BLaER1 treated with 17β-estradiol and CSF1 and Interleukin-3, amounts not matched to agents 10 nM and 100 nM (cell line): ENCODE measurements at regions not wholly inside any gene's neighbourhood (a gene's known extent, or its start where the extent isn't known, plus 50 kb on each side); places are given as distances from the start of the nearest gene placed in this dataset.

Source experiments
- H3K27ac ChIP-seq, 11 experiments: shearing (Covaris generic); formaldehyde crosslinking; 2 replicates each; pipeline ENCODE4 v1.8.1; 2022
- H3K27me3 ChIP-seq, 11 experiments: shearing (Covaris generic); formaldehyde crosslinking; 2 replicates each; pipeline ENCODE4 v1.8.1; 2022
- H3K36me3 ChIP-seq, 11 experiments: shearing (Covaris generic); formaldehyde crosslinking; 2 replicates each; pipeline ENCODE4 v1.8.1; 2022
- H3K4me1 ChIP-seq, 10 experiments: shearing (Covaris generic); formaldehyde crosslinking; 2 replicates each; pipeline ENCODE4 v1.8.1; 2022
- H3K4me2 ChIP-seq, 11 experiments: shearing (Covaris generic); formaldehyde crosslinking; 2 replicates each; pipeline ENCODE4 v1.8.1; 2022
- H3K4me3 ChIP-seq, 10 experiments: shearing (Covaris generic); formaldehyde crosslinking; 2 replicates each; pipeline ENCODE4 v1.8.1; 2022
- H3K9ac ChIP-seq, 11 experiments: shearing (Covaris generic); formaldehyde crosslinking; 2 replicates each; pipeline ENCODE4 v1.8.1; 2022
- H3K9me3 ChIP-seq, 11 experiments: shearing (Covaris generic); formaldehyde crosslinking; replicated peaks in 1 of 11; 2 replicates each; pipeline ENCODE4 v1.8.1; 2022
- H4K20me1 ChIP-seq, 11 experiments: shearing (Covaris generic); formaldehyde crosslinking; 2 replicates each; pipeline ENCODE4 v1.8.1; 2022
- Cebpa-rat ChIP-seq, 11 experiments: shearing (Covaris generic); IDR thresholded peaks; 2 replicates each; pipeline ENCODE4 v1.8.1; 2022

- Histone ChIP-seq H3K4me2 (no peak overlapping the region), H3K9ac (no peak overlapping the region), H4K20me1 (no peaks in the 10 kb centered on the region), H3K4me1 (no peaks in the 10 kb centered on the region), H3K27me3 (no peaks in the 10 kb centered on the region), H3K4me3 (no peak overlapping the region), H3K36me3 (no peaks in the 10 kb centered on the region), H3K27ac (no peak overlapping the region), H3K9me3 (no peaks in the 10 kb centered on the region)
- TF ChIP-seq Cebpa-rat (IDR thresholded peaks at IDR 0.05) = no peak
Measured at GRCh38 chr13:69547780-69548179, 559.8 kb upstream of the ATXN8OS start.

- Histone ChIP-seq H3K9ac (no peak overlapping the region), H3K4me3 (no peak overlapping the region), H3K9me3 (no peaks in the 10 kb centered on the region), H3K4me1 (no peaks in the 10 kb centered on the region), H3K27me3 (no peaks in the 10 kb centered on the region), H3K27ac (no peak overlapping the region), H4K20me1 (no peaks in the 10 kb centered on the region), H3K36me3 (no peaks in the 10 kb centered on the region), H3K4me2 (no peak overlapping the region)
- TF ChIP-seq Cebpa-rat (IDR thresholded peaks at IDR 0.05) = no peak
Measured at GRCh38 chr13:69545551-69545950, 562.1 kb upstream of the ATXN8OS start.

- Histone ChIP-seq H3K4me3 (no peak overlapping the region), H3K4me2 (no peak overlapping the region), H3K27ac (no peak overlapping the region), H3K36me3 (no peaks in the 10 kb centered on the region), H4K20me1 (no peaks in the 10 kb centered on the region), H3K4me1 (no peaks in the 10 kb centered on the region), H3K27me3 (no peaks in the 10 kb centered on the region), H3K9ac (no peak overlapping the region), H3K9me3 (no peaks in the 10 kb centered on the region)
- TF ChIP-seq Cebpa-rat (IDR thresholded peaks at IDR 0.05) = no peak
Measured at GRCh38 chr13:69524459-69525150, 583.0 kb upstream of the ATXN8OS start.

GRCh38 chr13:69496981-69497380 is 610.6 kb upstream of the ATXN8OS start:
- Histone ChIP-seq H3K9ac (no peak overlapping the region), H3K4me3 (no peak overlapping the region), H3K9me3 (peaks cover 0 to 10% (median 2%) of the 10 kb centered on the region in 11 experiments; a peak in 9 of 22 replicates), H3K4me2 (no peak overlapping the region), H3K27ac (no peak overlapping the region), H4K20me1 (no peaks in the 10 kb centered on the region), H3K36me3 (no peaks in the 10 kb centered on the region), H3K27me3 (no peaks in the 10 kb centered on the region), H3K4me1 (no peaks in the 10 kb centered on the region)
- TF ChIP-seq Cebpa-rat (IDR thresholded peaks at IDR 0.05) = no peak

GRCh38 chr13:69495096-69495495 is 612.5 kb upstream of the ATXN8OS start:
- no peak overlapping the region for H3K9ac ChIP-seq
- H3K36me3 ChIP-seq = no peaks in the 10 kb centered on the region
- H3K9me3 ChIP-seq = peaks cover 0 to 12% (median 4%) of the 10 kb centered on the region in 11 experiments; a peak in 9 of 22 replicates
- H3K4me3 ChIP-seq = no peak overlapping the region
- no peak overlapping the region for H3K4me2 ChIP-seq
- no peaks in the 10 kb centered on the region for H4K20me1 ChIP-seq
- no peak overlapping the region for H3K27ac ChIP-seq
- TF ChIP-seq Cebpa-rat (IDR thresholded peaks at IDR 0.05) = no peak
- H3K4me1 ChIP-seq = no peaks in the 10 kb centered on the region
- no peaks in the 10 kb centered on the region for H3K27me3 ChIP-seq

- no peak overlapping the region for H3K4me2 ChIP-seq
- TF ChIP-seq Cebpa-rat (IDR thresholded peaks at IDR 0.05) = no peak
- no peak overlapping the region for H3K27ac ChIP-seq
- no peak overlapping the region for H3K4me3 ChIP-seq
- H3K27me3 ChIP-seq = no peaks in the 10 kb centered on the region
- no peaks in the 10 kb centered on the region for H4K20me1 ChIP-seq
- H3K4me1 ChIP-seq = no peaks in the 10 kb centered on the region
- H3K9me3 ChIP-seq = peaks cover 30 to 52% (median 45%) of the 10 kb centered on the region in 11 experiments
- no peaks in the 10 kb centered on the region; a peak in 1 of 22 replicates for H3K36me3 ChIP-seq
- H3K9ac ChIP-seq = no peak overlapping the region
Measured at GRCh38 chr13:69487576-69487975, 620.0 kb upstream of the ATXN8OS start.

- H3K36me3 ChIP-seq = no peaks in the 10 kb centered on the region; a peak in 1 of 22 replicates
- H4K20me1 ChIP-seq = no peaks in the 10 kb centered on the region
- H3K9ac ChIP-seq = no peak overlapping the region
- no peak overlapping the region for H3K4me2 ChIP-seq
- H3K4me1 ChIP-seq = no peaks in the 10 kb centered on the region
- no peak overlapping the region for H3K27ac ChIP-seq
- no peak overlapping the region for H3K4me3 ChIP-seq
- TF ChIP-seq Cebpa-rat (IDR thresholded peaks at IDR 0.05) = no peak
- H3K9me3 ChIP-seq = peaks cover 30 to 48% (median 39%) of the 10 kb centered on the region in 11 experiments
- no peaks in the 10 kb centered on the region for H3K27me3 ChIP-seq
Measured at GRCh38 chr13:69485991-69486592, 621.5 kb upstream of the ATXN8OS start.

- no peak overlapping the region for H3K9ac ChIP-seq
- no peaks in the 10 kb centered on the region for H3K36me3 ChIP-seq
- H3K4me1 ChIP-seq = no peaks in the 10 kb centered on the region
- H3K9me3 ChIP-seq = no peaks in the 10 kb centered on the region
- H3K4me3 ChIP-seq = no peak overlapping the region
- H3K27me3 ChIP-seq = no peaks in the 10 kb centered on the region
- H4K20me1 ChIP-seq = no peaks in the 10 kb centered on the region
- no peak overlapping the region for H3K27ac ChIP-seq
- TF ChIP-seq Cebpa-rat (IDR thresholded peaks at IDR 0.05) = no peak
- H3K4me2 ChIP-seq = no peak overlapping the region
Measured at GRCh38 chr13:69477451-69477850, 630.2 kb upstream of the ATXN8OS start.

GRCh38 chr13:69474011-69474685 is 633.5 kb upstream of the ATXN8OS start:
- no peak overlapping the region for H3K9ac ChIP-seq
- H3K9me3 ChIP-seq = no peaks in the 10 kb centered on the region
- no peak overlapping the region for H3K4me3 ChIP-seq
- no peaks in the 10 kb centered on the region for H3K36me3 ChIP-seq
- H3K27me3 ChIP-seq = no peaks in the 10 kb centered on the region
- H4K20me1 ChIP-seq = no peaks in the 10 kb centered on the region
- no peak for TF ChIP-seq Cebpa-rat (IDR thresholded peaks at IDR 0.05)
- no peak overlapping the region for H3K27ac ChIP-seq
- no peak overlapping the region for H3K4me2 ChIP-seq
- H3K4me1 ChIP-seq = no peaks in the 10 kb centered on the region
